GM13976 (cell line): ENCODE measurements at regions not wholly inside any gene's neighbourhood (a gene's known extent, or its start where the extent isn't known, plus 50 kb on each side); places are given as distances from the start of the nearest gene placed in this dataset.

ENCODE experiments used
- DNase-seq: peaks from one replicate; pipeline ENCODE4 v3.0.0; 2012; ENCODE audit warnings: low spot score
- in situ Hi-C: fragments of 300-500 bp; cut with MboI; formaldehyde crosslinking; loops from one replicate; pipeline ENCODE4 v1.12.0; 2022; ENCODE audit warnings: low sequenced_read_pairs, mixed read lengths, inconsistent platforms; ENCODE audit not compliant: unreplicated experiment
- TF ChIP-seq, protein P1 (sequence below): IDR thresholded peaks from 2 replicates; pipeline ENCODE4 v1.5.1; 2012; ENCODE audit warnings: borderline replicate concordance, mild to moderate bottlenecking; ENCODE audit not compliant: insufficient read depth; ENCODE audit errors: extremely low read depth, missing control alignments, control extremely low read depth

DNA sequence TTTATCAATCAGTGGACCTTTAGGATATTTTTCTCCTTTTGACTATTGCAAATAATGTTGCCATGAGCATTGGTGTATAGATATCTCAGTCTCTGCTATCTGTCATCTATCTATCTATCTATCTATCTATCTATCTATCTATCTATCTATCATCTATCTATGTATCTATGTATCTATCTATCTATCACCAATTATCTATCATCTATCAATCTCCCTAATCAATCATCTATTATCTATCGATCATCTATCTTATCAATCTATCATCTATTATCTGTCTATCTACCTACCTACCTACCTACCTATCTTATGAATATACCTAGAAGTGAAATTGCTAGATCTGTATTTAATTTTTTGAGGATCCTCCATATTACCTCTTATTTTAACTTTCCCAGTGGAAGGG is 69.6 kb downstream of the EMX2 start:
- TF ChIP-seq, protein P1, sequence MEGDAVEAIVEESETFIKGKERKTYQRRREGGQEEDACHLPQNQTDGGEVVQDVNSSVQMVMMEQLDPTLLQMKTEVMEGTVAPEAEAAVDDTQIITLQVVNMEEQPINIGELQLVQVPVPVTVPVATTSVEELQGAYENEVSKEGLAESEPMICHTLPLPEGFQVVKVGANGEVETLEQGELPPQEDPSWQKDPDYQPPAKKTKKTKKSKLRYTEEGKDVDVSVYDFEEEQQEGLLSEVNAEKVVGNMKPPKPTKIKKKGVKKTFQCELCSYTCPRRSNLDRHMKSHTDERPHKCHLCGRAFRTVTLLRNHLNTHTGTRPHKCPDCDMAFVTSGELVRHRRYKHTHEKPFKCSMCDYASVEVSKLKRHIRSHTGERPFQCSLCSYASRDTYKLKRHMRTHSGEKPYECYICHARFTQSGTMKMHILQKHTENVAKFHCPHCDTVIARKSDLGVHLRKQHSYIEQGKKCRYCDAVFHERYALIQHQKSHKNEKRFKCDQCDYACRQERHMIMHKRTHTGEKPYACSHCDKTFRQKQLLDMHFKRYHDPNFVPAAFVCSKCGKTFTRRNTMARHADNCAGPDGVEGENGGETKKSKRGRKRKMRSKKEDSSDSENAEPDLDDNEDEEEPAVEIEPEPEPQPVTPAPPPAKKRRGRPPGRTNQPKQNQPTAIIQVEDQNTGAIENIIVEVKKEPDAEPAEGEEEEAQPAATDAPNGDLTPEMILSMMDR, result no peak
- DNase-seq, result no peak
- in situ Hi-C loops, result no loop called here

DNA sequence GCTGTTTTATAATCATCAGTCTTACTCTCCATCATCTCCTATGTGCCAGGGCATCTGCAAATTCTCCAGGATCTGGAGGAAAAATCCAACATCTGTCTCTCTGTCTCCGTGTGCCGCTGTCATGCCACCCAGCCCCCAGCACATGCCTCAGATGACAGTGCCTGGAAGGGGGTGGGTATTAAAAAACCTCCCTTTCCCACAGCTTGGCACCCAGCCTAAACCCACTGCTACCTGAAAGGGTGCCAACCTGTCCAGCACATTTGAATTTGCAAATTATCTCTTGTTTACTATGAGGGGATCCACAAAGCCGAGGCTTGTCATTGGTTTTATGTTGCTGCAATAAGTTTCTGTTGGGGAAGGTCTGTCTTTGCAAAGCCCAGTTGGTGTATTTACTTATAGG is 73.1 kb downstream of the EMX2 start:
- DNase-seq, result no peak
- in situ Hi-C loops, result no loop called here
- TF ChIP-seq, protein P1, result no peak

DNA sequence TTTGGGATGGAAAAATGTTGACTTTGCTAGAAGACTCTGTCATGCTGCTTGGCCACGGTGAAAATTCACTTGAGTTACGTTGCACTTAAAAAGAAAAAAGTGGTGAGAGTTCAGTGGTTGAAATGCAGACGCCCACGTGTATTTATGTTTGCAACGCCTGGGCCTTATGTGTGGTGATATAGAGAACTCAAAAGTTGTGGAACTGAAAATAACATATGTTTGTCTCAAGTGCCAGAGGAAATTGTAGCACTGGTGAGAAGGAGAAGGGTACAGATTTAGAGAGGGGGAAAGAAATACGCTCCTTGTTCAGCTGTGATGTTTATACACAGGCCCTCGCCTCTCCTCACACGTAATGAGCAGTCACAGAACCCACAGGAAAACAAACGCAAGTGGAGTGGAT is 73.6 kb downstream of the EMX2 start:
- DNase-seq, result peak; percentile 49
- TF ChIP-seq, protein P1, result no peak
- in situ Hi-C loops, result no loop called here

DNA sequence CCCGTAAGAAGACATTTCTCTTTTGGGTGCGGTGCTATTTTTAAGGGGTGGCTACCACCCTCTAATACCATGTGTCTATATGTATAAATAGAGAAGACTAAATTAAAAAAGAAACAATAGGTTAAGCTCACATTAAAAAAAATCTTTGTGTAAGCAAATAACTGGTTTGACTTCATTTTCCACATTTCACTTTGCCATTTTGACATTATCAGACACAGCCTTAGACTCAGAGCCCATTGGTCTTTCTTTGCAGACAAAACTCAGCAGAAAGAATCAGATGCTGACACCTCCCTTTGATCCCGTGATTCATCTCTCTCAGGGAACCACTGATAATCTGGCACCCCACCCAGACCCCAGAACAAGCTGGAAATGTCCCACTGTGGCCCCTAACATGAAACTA is 74.5 kb downstream of the EMX2 start:
- in situ Hi-C loops, result no loop called here
- no peak for DNase-seq
- TF ChIP-seq, protein P1, result no peak

DNA sequence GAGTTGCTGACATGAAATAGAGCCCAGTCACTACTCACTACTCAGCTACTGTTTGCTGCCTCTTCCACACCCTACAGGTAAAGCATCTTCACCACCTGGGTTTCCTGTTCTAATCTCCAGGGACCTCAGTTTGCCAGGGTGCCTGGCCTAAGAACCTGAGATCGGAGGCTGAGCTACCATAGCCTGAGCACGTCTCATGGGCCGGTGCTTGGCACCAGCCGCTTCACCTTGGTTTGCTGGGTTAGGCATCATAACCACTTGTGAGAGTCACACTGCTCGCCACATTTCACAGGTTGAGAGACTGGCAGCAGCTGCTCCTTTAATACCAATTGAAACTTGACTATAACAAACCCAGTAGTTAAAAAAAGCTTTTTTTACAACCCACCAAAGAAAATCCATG is 75.1 kb downstream of the EMX2 start:
- no peak for DNase-seq
- TF ChIP-seq, protein P1, result no peak
- in situ Hi-C loops, result no loop called here

DNA sequence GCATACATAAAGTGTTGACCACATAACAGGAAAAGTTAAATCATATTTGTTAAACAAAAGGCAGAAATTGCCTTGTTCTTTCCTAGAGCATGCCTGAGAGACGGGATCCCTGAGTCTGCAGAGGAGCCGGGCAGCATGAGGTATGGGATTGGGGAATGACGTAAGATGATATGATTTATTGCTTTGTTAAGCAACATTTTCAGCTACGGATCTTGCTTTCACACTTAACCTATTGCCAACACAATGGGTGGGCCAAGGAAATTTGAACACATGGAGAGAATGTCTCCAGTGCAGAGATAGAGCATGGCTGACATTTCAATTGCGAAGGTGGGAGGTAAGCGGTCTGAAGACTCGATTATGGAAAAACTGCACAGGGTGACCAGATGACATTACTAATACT is 76.7 kb downstream of the EMX2 start:
- TF ChIP-seq, protein P1, result no peak
- in situ Hi-C loops, result no loop called here
- no peak for DNase-seq
